Smooth muscle cell (in vitro differentiated cells): ENCODE measurements at regions not wholly inside any gene's neighbourhood (a gene's known extent, or its start where the extent isn't known, plus 50 kb on each side); places are given as distances from the start of the nearest gene placed in this dataset.

Source experiments
- DNase-seq: peaks from one replicate; lab custom pipeline; 2025; ENCODE audit not compliant: unreplicated experiment; lab: John Stamatoyannopoulos, UW
- H2AFZ ChIP-seq: fragments of 200-600 bp; sonication (generic); 2 replicates; pipeline ENCODE4 v1.6.0; 2016; ENCODE audit warnings: antibody characterized with exemption, low read depth, mild to moderate bottlenecking
- H3F3A ChIP-seq: fragments of 200-600 bp; sonication (generic); 2 replicates; pipeline ENCODE4 v1.6.0; 2017; ENCODE audit warnings: antibody characterized with exemption, low read depth
- H3K27ac ChIP-seq: fragments of 200-600 bp; sonication (generic); 2 replicates; pipeline ENCODE4 v1.5.1; 2016; ENCODE audit warnings: low read depth, mild to moderate bottlenecking
- H3K27me3 ChIP-seq: fragments of 200-600 bp; sonication (generic); 2 replicates; pipeline ENCODE4 v1.6.1; 2016; ENCODE audit warnings: low read depth, mild to moderate bottlenecking
- H3K36me3 ChIP-seq: fragments of 200-600 bp; sonication (generic); 2 replicates; pipeline ENCODE4 v1.5.1; 2016; ENCODE audit warnings: low read depth
- H3K4me1 ChIP-seq: fragments of 200-600 bp; sonication (generic); 2 replicates; pipeline ENCODE4 v1.5.1; 2016; ENCODE audit warnings: low read depth
- H3K4me2 ChIP-seq: fragments of 200-600 bp; sonication (generic); 2 replicates; pipeline ENCODE4 v1.6.0; 2016; ENCODE audit warnings: mild to moderate bottlenecking
- H3K4me3 ChIP-seq: fragments of 200-600 bp; sonication (generic); 2 replicates; pipeline ENCODE4 v1.5.1; 2016; ENCODE audit warnings: mild to moderate bottlenecking
- H3K79me2 ChIP-seq: fragments of 200-600 bp; sonication (generic); 2 replicates; pipeline ENCODE4 v1.6.0; 2016; ENCODE audit warnings: low read depth, mild to moderate bottlenecking
- H3K9ac ChIP-seq: fragments of 200-600 bp; sonication (generic); 2 replicates; pipeline ENCODE4 v1.6.0; 2016; ENCODE audit warnings: low read depth
- H3K9me3 ChIP-seq: fragments of 200-600 bp; sonication (generic); replicated peaks from 2 replicates; pipeline ENCODE4 v1.5.1; 2016; ENCODE audit warnings: low read depth
- H4K20me1 ChIP-seq: fragments of 200-600 bp; sonication (generic); 2 replicates; pipeline ENCODE4 v1.6.0; 2016; ENCODE audit warnings: low read depth
- CTCF ChIP-seq: fragments of 200-600 bp; sonication (generic); IDR thresholded peaks from 2 replicates; pipeline ENCODE4 v1.5.1; 2017; ENCODE audit warnings: borderline replicate concordance, mild to moderate bottlenecking, antibody characterized with exemption; ENCODE audit not compliant: insufficient read depth, poor library complexity, severe bottlenecking
- WGBS: methylation state at CpG from one replicate; pipeline ENCODE4 v1.1.7; 2016; ENCODE audit warnings: low lambda C conversion rate; 5-methylcytosine and 5-hydroxymethylcytosine counted together

- H3K9me3 ChIP-seq = no peaks in the 10 kb centered on the region
- no peaks in the 10 kb centered on the region for H3F3A ChIP-seq
- H3K9ac ChIP-seq = no peak overlapping the region
- no peaks in the 10 kb centered on the region for H3K36me3 ChIP-seq
- no peak for TF ChIP-seq CTCF
- WGBS = 90% methylated on average over 2 of the region's 2 CpGs
- H3K4me3 ChIP-seq = no peak overlapping the region
- H3K79me2 ChIP-seq = no peaks in the 10 kb centered on the region
- H3K27me3 ChIP-seq = peaks cover 5% of the 10 kb centered on the region
- no peak overlapping the region for H2AFZ ChIP-seq
- DNase-seq = no peak
- H3K4me1 ChIP-seq = no peaks in the 10 kb centered on the region
- no peak overlapping the region for H3K4me2 ChIP-seq
- H3K27ac ChIP-seq = no peak overlapping the region
- H4K20me1 ChIP-seq = no peaks in the 10 kb centered on the region
These were observed 116.9 kb upstream of the RAB4A start for GRCh38 chr1:229153955-229154548.

DNA sequence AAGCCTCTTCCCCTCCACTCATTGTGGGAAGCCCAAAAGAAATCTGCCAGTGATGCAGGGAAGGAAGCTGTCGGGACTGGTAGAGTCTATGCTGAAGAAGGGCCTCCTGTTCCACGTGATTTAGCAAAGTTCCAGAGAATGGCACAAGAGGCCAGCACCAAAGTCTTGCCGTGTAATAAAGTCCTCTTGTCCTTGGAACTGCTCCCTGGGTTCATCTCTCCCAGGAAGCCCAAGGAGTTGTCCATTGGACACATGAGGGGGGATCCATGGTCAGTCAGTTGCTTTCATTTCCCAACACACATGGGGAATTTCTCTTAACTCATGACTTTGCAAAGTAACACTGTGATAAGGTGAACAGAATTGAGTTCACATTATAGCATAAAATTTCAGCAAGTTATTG, 116.1 kb upstream of the RAB4A start:
- Histone ChIP-seq H3K79me2 (no peaks in the 10 kb centered on the region), H3K9ac (no peak overlapping the region), H3K27ac (no peak overlapping the region), H3K4me1 (no peaks in the 10 kb centered on the region), H3K4me2 (no peak overlapping the region), H3F3A (no peaks in the 10 kb centered on the region), H4K20me1 (no peaks in the 10 kb centered on the region), H3K9me3 (no peaks in the 10 kb centered on the region), H3K36me3 (no peaks in the 10 kb centered on the region), H3K4me3 (no peak overlapping the region), H2AFZ (no peak overlapping the region), H3K27me3 (no peaks in the 10 kb centered on the region)
- WGBS = 98% methylated on average over 3 of the region's 3 CpGs
- no peak for TF ChIP-seq CTCF
- DNase-seq = no peak

- H3K9me3 ChIP-seq = no peaks in the 10 kb centered on the region
- H3K27me3 ChIP-seq = no peaks in the 10 kb centered on the region
- H3K9ac ChIP-seq = no peak overlapping the region
- no peaks in the 10 kb centered on the region for H3K36me3 ChIP-seq
- H3K4me3 ChIP-seq = no peak overlapping the region
- WGBS = 93% methylated on average over 9 of the region's 9 CpGs
- H2AFZ ChIP-seq = no peak overlapping the region
- H3K79me2 ChIP-seq = no peaks in the 10 kb centered on the region
- DNase-seq = no peak
- no peak for TF ChIP-seq CTCF
- H3K4me1 ChIP-seq = no peaks in the 10 kb centered on the region
- no peaks in the 10 kb centered on the region for H3F3A ChIP-seq
- H3K4me2 ChIP-seq = no peak overlapping the region
- no peaks in the 10 kb centered on the region for H4K20me1 ChIP-seq
- H3K27ac ChIP-seq = no peak overlapping the region
These were observed 115.4 kb upstream of the RAB4A start for GRCh38 chr1:229155472-229155871.

GRCh38 chr1:229156872-229157271, 114.0 kb upstream of the RAB4A start:
- 86% methylated on average over 3 of the region's 3 CpGs for WGBS

More at GRCh38 chr1:229156872-229157271, 114.0 kb upstream of the RAB4A start:
- no peaks in the 10 kb centered on the region for H3K79me2 ChIP-seq
- no peak overlapping the region for H3K4me3 ChIP-seq
- no peaks in the 10 kb centered on the region for H3K4me1 ChIP-seq
- no peaks in the 10 kb centered on the region for H3K36me3 ChIP-seq
- no peak overlapping the region for H3K9ac ChIP-seq
- H2AFZ ChIP-seq = no peak overlapping the region
- H3F3A ChIP-seq = no peaks in the 10 kb centered on the region
- no peak overlapping the region for H3K4me2 ChIP-seq
- DNase-seq = no peak
- no peak overlapping the region for H3K27ac ChIP-seq
- TF ChIP-seq CTCF = peak; percentile 34
- no peaks in the 10 kb centered on the region for H3K9me3 ChIP-seq
- no peaks in the 10 kb centered on the region for H4K20me1 ChIP-seq
- no peaks in the 10 kb centered on the region for H3K27me3 ChIP-seq
